ENCODE measurements at regions not wholly inside any gene's neighbourhood (a gene's known extent, or its start where the extent isn't known, plus 50 kb on each side); places are given as distances from the start of the nearest gene placed in this dataset.
A peak's percentile ranks its signal among the peaks of the same experiment; 100 is the strongest.
"Not testable (repeated sequence)": the region's sequence is repeated elsewhere in the genome, so short reads cannot be mapped to it uniquely, and the experiment has no call there.

DNA sequence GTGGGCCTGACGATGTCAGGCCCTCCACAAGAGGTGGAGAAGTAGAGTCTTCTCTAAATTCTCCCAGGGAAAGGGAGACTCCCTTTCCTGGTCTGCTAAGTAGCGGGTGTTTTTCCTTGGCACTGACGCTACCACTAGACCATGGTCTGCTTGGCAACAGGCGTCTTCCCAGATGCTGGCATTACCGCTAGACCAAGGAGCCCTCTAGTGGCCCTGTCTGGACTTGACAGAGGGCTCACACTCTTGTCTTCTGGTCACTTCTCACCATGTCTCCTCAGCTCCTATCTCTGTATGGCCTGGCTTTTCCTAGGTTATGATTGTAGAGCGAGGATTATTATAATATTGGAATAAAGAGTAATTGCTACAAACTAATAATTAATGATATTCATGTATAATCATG, 51.1 kb upstream of the RASSF6 start:
- not testable (repeated sequence) for FAIRE-seq

GRCh38 chr4:73673286-73673685, 53.0 kb upstream of the RASSF6 start:
- DNase-seq (ENCODE audit: insufficient read length, low spot score) (no peak), FAIRE-seq (no peak)
- no peak for TF ChIP-seq POLR2A (IDR thresholded peaks at IDR 0.05; ENCODE audit: low read depth, low read length)

More for the DNA sequence above, 51.1 kb upstream of the RASSF6 start:
- DNase-seq (ENCODE audit: insufficient read length, low spot score), result not testable (repeated sequence)

DNA sequence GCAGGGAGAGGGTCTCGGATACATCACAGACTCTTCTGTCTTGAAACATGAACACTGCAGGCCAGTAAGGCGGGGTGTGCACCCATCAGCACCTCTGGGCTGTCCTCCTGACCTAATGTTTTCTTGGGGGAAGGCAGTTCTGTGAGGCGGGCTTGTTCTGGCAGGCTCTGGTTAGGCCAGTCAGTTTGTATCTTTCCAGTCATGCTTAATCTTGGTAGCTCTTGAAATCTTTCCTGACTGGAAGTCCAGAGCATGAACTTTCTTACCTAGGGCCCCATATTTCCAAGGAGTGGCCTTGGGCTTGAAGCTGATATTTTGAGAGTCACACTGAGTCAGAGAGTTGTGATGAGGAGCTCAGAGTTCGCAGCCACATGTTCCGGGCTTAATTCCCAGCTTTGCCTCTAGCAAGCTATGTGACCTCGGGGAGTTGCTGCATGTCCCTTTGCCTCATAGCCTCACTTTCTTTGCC, 54.2 kb upstream of the RASSF6 start:
- no peak for FAIRE-seq
- no peak for DNase-seq (ENCODE audit: insufficient read length, low spot score)
- no peak for TF ChIP-seq POLR2A (IDR thresholded peaks at IDR 0.05; ENCODE audit: low read depth, low read length)

- FAIRE-seq, result no peak
- no peak for DNase-seq (ENCODE audit: insufficient read length, low spot score)
- no peak for TF ChIP-seq POLR2A (IDR thresholded peaks at IDR 0.05; ENCODE audit: low read depth, low read length)
These were observed 55.4 kb upstream of the RASSF6 start for GRCh38 chr4:73675623-73676022.

GRCh38 chr4:73676136-73676535, 55.9 kb upstream of the RASSF6 start:
- no peak for TF ChIP-seq POLR2A (IDR thresholded peaks at IDR 0.05; ENCODE audit: low read depth, low read length)
- FAIRE-seq (no peak), DNase-seq (ENCODE audit: insufficient read length, low spot score) (no peak)

DNA sequence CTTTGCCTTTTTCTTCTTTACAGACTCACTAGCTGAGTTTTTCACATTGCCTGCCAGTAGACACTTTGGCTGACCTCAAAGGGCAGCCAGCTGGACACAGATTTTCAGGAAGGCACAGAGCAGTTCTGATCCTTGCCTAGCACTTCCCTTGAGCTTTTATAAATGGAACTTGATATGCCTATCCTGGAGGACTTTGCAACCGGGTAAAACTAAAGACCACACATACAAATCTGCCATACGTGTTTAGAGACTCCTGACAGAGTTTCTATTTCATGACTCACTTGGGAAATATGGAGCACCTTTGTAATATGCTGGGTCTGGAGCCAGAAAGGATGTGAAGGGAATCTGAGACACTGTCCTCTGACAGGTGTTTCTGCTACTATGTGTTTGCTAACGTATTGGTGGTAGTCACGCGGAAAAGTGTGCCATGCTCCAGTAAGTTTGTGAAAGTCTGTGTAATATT, 56.7 kb upstream of the RASSF6 start:
- FAIRE-seq (no peak), DNase-seq (ENCODE audit: insufficient read length, low spot score) (no peak)
- TF ChIP-seq POLR2A (IDR thresholded peaks at IDR 0.05; ENCODE audit: low read depth, low read length), result no peak

- no peak for DNase-seq (ENCODE audit: insufficient read length, low spot score)
- peak; percentile 60 for FAIRE-seq
- TF ChIP-seq POLR2A (IDR thresholded peaks at IDR 0.05; ENCODE audit: low read depth, low read length), result no peak
These were observed 59.6 kb upstream of the RASSF6 start for GRCh38 chr4:73679836-73680235.

DNA sequence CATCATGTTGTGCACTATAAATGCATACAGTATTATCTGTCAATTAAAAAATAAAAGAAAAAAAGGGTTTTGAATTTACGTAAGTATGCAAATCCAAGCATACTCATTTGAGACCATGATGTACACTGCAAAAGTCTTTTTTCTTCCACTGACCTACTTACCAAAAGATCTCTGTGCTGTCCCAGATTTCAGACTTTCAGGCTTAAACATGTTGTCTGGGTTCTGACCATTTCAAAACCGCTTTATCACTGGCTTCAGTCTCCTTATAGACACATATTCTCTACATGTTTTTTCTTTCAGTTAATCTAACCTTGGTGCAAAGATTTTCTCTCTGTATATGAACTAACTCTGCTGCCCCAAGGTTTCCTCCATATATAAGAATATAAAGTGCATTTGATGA, 58.6 kb upstream of the CXCL8 start:
- TF ChIP-seq POLR2A (IDR thresholded peaks at IDR 0.05; ENCODE audit: low read depth, low read length), result no peak
- FAIRE-seq (no peak), DNase-seq (ENCODE audit: insufficient read length, low spot score) (no peak)

GRCh38 chr4:73682508-73682907, 57.9 kb upstream of the CXCL8 start:
- FAIRE-seq (no peak), DNase-seq (ENCODE audit: insufficient read length, low spot score) (no peak)
- TF ChIP-seq POLR2A (IDR thresholded peaks at IDR 0.05; ENCODE audit: low read depth, low read length), result no peak

- FAIRE-seq, result no peak
- no peak for DNase-seq (ENCODE audit: insufficient read length, low spot score)
- TF ChIP-seq POLR2A (IDR thresholded peaks at IDR 0.05; ENCODE audit: low read depth, low read length), result no peak
These were observed 57.3 kb upstream of the CXCL8 start for GRCh38 chr4:73683033-73683432.

DNA sequence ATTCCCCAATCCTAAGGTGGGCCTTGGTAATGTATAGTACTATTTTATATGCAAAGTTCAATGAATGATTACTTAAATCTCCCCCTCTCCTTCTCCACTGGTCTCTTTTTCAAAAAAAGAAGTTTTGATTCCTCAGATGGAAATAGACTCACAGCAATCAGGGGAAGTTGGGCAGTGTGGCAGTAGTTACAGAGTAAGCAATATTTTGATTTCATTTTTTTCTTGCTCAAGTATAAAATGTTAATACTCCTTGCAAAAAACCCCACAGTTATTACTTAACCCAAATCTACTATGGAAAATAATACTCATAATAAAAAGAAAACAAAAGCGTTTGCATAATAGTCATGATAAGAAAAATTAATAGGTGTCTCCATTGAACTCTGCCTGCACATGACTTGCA, 56.9 kb upstream of the CXCL8 start:
- TF ChIP-seq POLR2A (IDR thresholded peaks at IDR 0.05; ENCODE audit: low read depth, low read length), result no peak
- FAIRE-seq (no peak), DNase-seq (ENCODE audit: insufficient read length, low spot score) (no peak)

- no peak for FAIRE-seq
- DNase-seq (ENCODE audit: insufficient read length, low spot score), result no peak
- no peak for TF ChIP-seq POLR2A (IDR thresholded peaks at IDR 0.05; ENCODE audit: low read depth, low read length)
These were observed 56.3 kb upstream of the CXCL8 start for GRCh38 chr4:73684097-73684496.

DNA sequence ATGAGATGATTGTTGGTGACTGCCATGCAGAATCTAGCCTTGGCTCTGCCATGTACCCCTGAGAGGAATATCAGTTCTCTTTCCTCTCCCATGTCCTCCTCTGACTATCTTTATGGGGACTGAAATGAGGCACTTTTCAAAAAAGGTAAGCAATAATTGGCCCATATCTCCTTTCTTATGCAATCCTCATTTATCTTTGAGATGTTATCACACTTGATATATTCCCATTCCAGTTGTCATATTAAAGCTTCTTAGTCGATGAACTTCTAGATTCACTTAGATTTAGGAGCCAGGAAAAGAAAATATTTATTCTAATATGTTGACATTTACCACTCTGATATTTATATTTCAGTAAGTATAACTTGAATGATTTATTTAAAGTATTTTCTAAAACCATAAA, 55.3 kb upstream of the CXCL8 start:
- no peak for TF ChIP-seq POLR2A (IDR thresholded peaks at IDR 0.05; ENCODE audit: low read depth, low read length)
- FAIRE-seq (no peak), DNase-seq (ENCODE audit: insufficient read length, low spot score) (no peak)

- FAIRE-seq, result no peak
- no peak for DNase-seq (ENCODE audit: insufficient read length, low spot score)
- TF ChIP-seq POLR2A (IDR thresholded peaks at IDR 0.05; ENCODE audit: low read depth, low read length), result no peak
These were observed 52.9 kb upstream of the CXCL8 start for GRCh38 chr4:73687421-73687820.

- no peak for FAIRE-seq
- DNase-seq (ENCODE audit: insufficient read length, low spot score), result no peak
- TF ChIP-seq POLR2A (IDR thresholded peaks at IDR 0.05; ENCODE audit: low read depth, low read length), result no peak
These were observed 50.2 kb upstream of the CXCL8 start for GRCh38 chr4:73690051-73690738.

Measured in H54 (cell line).